ENCODE measurements at regions not wholly inside any gene's neighbourhood (a gene's known extent, or its start where the extent isn't known, plus 50 kb on each side); places are given as distances from the start of the nearest gene placed in this dataset.

DNA sequence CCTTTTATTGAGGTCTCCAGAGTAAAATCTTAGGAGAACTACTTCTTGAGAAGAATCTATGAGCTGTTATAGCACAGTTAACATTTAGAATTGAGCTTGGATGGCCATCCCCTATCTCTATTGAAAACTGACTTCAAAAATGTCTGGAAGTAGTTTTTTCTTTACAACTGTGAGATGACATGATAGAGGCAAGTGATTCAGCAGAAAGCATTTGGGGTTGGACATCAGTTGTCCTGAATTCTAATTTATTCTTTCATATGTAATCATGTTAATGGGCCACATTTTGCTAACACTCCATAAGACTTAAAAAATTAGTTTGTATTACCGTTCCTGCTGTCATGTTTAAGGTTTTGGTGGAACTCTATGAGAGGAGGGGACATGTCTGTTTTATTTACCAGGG, 237.0 kb upstream of the SLC14A2 start:
- no peak for DNase-seq (ENCODE audit: low read depth)

DNA sequence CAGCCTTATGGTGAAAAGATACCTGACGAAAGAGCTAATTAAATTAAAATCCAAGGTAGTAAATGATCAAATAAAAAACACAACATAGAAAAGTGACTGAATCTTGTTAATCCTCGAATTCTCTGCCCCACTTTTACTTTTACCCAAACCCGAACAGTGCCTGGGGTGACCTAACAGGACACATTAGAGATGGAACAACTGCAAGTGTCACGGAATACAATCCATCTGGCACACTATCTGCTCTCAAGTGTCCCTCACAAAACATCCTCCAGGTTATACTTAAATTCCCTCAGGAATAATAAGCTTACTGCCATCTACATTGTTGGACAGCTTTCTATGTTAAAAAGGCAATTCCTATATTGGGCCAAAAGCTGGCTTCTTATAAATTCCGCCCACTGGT, 236.3 kb upstream of the SLC14A2 start:
- no peak for DNase-seq (ENCODE audit: low read depth)

DNA sequence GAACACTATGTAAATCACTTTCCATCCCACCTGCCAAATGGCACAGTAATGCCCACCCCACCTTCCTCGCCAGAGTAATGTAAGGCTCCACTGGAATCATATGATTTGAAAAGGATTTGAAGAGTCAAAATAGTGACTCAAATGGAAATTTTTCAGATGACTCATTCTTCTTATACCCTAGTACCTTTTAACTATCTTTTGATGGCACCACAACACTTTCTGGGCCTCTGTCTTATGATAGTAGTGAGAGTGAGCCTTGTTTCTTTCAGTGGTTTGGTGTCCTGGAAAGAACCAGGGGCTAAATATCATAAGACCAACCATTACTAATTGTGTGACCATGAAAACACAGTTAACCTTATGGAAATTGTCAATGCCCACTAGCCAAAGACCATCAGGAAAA, 235.4 kb upstream of the SLC14A2 start:
- DNase-seq (ENCODE audit: low read depth): peak; percentile 56

DNA sequence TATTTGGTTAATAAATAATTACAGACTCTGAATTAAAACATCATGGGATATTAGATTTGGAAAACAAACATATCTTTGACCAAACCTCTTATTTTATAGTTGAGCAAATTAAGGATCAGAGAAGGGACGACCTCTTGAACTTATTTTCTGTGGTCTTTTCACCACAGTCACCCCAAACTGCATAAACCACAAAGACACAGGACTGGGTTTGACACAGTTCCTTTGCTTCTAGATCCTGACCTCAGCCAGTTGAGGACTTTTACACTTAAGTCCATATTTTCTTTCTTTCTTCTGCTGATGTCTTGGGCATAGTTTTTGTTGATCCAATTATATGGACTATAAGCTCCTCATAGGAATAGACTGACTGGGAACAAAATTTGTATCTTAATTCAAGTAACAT, 234.0 kb upstream of the SLC14A2 start:
- DNase-seq (ENCODE audit: low read depth): no peak

DNA sequence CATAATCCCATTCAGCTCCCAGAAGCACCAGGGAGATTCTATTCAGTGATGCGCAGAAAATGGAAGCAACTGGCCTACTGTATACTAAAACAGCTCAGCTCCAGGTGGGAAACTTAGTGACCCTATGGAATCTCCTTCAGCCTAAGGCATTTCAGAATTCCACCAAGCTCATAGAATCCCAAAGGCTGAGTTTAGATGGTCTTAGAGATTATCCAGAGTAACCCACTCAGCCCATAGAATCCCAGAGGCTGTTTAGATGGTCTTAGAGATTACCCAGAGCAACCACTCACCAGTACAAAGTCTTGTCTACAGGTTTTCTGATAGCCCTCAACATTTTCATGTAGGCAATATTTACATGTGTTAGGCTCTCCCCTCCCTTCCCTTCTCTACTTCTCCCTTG, 232.0 kb upstream of the SLC14A2 start:
- DNase-seq (ENCODE audit: low read depth): no peak

DNA sequence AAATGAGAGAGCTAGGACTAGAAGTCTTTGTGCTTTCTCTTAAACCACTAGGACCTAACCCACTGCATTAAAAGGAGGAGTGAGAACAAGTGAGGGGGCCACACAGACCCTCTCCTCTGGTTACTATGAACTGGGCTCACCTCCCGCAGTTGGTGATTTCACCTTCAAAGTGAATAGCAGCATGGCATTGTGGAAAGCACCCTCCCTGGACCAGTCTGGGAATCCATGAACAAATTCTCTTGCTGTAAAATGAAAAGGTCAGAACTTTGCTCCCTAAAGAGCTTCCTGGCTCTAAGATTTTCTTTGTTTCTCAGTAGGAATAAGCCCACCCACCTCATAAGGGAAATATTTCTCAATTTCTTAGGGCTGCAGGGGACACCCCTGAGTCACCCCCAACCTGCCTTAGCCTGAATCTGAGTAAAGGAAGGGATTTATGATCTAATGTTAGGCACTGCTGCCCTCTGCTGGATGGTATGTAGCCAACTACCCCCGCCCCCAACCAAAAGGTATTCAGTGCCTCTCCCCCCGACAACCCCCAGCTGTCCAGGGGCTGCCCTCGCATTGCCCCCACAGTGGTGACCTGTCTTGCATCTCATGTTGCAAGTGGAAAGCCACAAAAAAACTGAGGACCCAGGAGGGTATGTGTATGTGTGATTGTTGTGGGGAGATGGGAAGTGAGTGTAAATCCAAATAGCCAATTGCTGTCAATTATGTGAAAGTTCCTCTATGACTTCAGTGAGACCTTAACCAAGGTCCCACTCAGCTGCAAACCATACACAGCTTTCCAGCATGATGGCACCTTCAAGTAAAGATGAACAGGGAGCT, 230.9 kb upstream of the SLC14A2 start:
- DNase-seq (ENCODE audit: low read depth): peak; percentile 60

DNA sequence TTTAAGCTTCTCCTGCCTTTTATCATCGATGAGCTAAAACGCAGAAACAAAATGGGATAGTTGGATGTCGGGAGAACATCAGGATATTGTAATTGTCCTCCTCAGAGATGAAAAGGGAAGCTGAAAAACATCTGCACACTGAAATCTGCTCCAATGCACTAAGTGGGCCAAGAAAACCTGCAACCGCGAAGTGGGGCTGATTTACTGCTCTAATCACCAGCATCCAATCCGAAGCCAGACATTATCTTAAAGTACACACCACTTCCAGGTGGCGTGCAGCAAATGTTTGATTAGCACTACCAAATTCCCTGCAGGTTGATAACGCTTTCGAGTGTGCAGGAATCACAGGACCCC, 230.3 kb upstream of the SLC14A2 start:
- no peak for DNase-seq (ENCODE audit: low read depth)

DNA sequence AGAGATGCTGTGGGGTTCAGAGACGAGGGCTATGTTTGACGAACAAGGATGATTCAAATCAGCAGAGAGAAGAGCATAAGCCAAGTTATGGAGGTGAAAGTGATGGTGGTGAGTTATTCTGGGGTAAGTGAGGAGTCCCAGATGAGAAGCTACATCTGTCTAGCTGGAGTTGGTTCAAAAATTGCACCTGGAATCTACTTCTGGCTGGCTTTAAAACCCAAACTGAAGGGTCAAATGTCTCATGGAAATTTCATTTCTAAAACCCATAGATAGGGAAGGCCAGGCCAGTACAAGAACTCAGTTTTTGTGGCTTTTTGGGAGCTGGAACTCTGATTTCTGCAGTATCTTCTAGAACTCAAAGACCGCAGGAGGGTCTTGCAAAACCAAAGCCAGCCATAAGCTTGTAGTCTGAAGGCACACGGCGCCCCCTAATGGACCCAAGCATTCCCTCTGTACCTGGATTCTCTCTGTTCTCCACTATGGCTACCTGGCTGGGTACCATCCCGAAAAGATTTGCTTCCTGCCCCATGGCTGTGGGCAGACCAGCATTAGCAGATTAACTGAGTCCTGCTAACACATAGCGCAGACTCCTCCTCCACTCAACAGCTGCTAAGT, 229.1 kb upstream of the SLC14A2 start:
- peak; percentile 38 for DNase-seq (ENCODE audit: low read depth)

DNA sequence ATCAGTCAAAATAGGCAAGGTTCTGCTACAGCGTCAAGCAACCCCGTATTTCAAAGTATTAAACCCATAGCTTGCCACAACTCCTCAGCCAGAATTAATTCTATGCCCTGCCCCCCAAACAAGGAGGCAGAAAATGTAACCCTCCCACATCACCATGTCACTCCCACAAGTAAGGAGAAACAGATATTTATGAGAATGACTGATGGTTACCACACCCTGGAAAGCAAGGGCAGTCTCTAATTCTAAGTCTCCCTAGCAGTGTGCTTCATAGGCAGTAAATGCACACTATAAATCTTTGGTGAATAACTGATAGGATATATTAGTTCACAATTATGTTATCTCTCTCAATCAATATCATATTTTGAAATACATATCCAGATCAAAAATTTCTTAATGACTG, 228.0 kb upstream of the SLC14A2 start:
- DNase-seq (ENCODE audit: low read depth): no peak

DNA sequence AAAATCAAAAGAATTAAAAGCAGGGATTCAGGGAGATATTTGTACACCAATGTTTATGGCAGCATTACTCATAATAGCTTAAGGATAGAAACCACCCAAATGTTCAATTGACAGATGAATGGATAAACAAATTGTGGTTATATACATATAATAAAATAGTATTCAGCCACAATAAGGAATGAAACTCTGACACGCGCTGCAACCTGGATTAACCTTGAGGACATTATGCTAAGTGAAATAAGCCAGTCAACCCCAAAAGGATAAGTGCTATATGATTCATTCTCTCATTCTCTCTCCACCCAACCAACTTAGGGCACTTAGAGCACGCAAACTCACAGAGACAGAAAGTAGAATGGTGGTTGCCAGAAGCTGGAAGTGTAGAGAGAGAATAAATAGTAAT, 216.8 kb upstream of the SLC14A2 start:
- peak; percentile 66 for DNase-seq (ENCODE audit: low read depth)

DNA sequence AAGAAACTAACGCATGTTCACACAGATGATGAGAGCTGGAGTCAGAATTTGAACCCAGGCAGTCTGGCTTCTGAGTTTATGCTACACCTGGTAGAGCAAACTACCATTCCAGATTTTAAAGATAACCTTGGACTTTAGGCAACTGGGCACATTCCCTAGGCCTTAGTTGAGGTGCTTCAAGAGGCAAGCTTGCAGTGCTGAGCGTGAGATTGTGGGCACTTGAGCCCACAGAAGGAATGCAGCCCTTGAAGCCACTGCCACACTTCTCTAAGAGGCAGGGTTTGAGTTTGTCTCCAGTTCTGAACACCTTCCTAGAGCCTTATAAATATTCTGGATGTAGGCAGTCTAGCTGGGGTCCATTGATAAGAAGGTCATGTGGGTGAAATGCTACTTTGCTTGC, 216.1 kb upstream of the SLC14A2 start:
- no peak for DNase-seq (ENCODE audit: low read depth)

DNA sequence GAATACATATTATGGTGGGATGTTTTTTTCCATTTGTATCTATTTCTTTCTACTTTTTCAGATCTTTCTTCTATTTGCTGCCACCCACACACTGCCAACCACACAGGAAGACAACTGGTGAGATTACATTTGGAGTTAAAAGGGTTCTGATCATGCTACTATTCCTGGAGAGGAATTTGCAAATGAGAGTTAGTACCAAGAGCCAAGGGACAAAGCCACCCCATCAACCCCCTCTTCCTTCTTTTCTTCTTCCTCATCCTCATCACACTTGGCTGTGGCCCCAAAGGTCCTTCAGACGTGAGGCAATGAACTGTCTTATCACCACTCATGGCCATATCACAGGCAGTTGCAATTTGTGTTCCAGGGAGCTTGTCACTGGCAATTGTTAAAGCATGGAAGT, 215.6 kb upstream of the SLC14A2 start:
- DNase-seq (ENCODE audit: low read depth): no peak

DNA sequence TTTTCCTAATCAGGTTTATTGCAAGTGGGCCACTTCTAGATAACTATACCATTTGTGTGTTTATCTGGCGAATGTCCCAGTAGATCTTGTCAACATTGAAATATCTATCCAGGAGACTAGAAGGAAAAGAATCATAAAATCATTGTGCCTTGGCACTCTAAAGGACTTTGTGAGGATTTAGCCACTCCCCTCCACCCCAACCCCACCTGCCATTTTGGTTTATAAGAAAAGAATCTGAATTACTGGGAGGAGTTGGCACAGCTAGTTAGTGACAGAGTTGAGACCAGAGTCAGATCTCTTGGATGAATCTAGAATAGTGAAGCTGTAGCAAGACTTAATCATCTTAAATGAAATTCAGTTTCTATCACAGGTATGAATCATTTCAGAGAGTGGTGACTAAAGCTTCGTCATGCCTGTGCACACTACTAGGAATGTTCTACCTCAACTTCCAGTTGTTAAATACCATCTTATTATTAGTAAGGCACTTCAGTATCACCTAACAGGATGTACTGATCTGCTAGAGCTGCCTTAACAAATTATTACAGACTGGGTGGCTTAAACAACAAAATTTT, 212.7 kb upstream of the SLC14A2 start:
- peak; percentile 87 for DNase-seq (ENCODE audit: low read depth)

DNA sequence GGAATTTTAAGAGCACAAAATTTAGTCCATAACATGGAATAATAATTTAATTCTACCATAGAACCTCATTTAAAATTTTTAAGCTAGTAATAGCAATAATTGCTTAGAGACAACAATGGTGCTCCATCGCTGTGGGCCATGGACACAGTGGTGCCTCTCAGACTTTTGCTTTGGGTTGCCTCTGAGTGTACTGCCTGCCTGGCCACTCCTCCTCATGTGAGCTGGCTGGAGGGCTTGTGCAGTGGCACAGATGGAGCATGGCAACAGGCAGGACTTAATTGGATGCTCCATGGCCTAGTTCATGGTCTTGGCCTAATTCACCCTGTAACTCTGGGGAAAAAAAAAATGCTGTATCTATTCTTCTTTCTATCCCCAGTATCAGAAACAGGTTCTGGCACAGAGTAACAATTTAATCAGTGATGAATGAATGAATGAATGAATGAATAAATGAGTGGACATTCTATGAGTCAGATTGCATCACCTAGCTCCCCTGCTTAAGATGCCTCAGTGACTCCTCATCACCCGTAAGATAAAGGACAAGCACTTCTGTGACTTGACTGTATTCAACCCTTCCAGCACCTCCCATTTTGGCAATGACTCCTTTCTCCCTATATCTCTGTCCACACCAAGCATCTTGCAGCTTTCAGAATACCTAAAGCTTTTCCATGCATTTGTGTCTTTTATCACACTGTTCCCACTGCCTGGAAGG, 211.8 kb upstream of the SLC14A2 start:
- DNase-seq (ENCODE audit: low read depth): no peak

DNA sequence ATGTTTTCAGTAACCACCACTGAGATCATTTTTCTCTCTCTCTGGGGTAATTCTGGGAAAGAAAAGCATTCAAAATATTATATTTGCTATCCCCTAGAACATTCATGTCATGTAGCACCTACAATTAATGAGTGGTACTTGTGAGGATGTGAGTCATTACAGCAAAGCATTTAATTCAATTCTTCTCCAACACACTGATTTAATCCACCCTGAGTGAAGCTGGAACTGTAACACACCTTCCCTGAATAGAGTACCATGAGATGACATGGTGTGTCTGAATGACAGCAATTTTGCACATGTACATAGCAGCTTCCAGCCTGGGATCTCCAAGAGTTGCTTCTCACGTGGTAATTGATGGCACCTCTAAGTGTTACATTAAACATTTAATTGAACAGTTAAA, 207.1 kb upstream of the SLC14A2 start:
- DNase-seq (ENCODE audit: low read depth): no peak

DNA sequence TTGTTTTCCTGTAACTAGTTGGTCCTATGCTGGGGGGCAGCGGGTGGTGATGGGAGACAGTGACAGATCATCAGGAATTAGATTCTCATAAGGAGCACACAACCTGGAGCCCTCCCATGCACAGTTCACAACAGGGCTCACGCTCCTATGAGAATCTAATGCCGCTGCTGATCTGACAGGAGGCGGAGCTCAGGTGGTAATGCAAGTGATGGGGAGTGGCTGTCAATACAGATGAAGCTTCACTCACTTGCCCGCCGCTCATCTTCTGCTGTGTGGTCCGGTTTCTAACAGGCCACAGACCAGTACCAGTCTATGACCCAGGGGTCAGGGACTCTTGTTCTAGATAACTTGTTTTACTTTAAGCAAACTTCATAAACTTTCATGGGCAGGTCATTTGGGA, 205.3 kb upstream of the SLC14A2 start:
- DNase-seq (ENCODE audit: low read depth): no peak

DNA sequence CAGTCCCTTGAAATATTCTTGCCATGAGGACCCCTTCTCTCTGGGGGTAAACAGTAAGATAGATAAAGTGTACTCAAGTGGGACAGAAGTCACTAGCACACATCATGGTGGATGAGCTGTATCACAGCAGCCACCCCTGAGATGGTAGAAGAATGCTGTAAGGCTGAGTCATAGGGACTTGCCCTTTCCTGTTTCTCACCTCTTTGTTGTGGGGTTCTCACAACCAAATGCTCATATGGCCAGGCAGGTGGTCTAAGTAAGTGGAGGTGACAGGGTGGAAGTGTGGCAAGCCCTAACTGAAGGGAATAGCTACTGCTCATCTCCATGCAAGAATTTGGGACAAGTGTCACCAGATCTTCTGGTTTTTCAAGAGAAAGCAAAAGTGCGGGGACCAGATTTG, 202.7 kb upstream of the SLC14A2 start:
- peak; percentile 39 for DNase-seq (ENCODE audit: low read depth)

DNA sequence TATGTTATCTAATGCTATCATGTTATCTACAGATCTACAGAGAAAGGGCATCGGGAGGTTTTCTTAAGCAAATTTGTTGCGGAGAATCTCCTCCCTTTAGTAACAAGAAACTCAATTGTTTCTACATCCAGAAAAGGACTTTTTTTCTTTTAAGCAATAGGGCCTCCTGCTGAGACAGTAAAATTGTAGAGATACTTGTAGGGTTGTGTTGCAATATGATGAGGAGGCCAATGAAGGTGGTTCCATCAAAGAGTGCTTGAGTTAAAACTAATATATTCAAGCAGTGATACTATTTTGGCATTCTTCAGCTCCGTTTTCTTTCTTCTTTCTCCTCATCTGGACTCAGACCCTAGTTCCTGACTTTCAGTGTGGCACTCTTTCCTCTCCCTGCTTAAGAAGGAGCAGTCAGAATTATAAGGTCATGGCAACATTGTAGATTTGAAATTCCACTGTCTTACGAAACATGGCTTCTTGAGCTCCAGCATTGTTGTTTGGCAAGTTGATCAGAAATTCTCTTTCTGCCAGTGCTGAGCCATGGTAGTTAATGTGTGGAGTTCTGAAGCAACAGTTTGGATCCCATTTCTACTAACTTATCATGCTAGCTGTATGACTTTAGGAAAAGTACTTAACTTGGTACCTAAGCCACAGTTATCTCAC, 202.0 kb upstream of the SLC14A2 start:
- no peak for DNase-seq (ENCODE audit: low read depth)

DNA sequence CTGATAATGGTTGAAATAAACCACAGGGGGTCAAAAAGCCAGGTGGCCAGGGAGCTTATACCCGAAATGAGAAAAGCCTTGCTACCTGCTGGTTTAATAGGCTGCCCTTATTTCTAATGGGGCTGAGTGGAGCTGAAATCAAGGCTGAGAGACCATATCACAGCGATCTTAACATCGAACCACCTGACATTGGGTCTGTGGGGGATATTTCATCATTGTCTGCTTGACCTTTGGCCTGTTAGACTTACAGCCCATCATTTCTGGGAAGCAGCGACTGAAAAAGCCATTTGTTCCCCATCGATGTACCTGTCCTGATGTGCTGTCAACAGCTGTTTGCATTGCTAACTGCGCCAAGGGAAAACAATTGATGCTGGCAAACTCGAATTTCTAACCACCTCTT, 199.7 kb upstream of the SLC14A2 start:
- DNase-seq (ENCODE audit: low read depth): no peak

DNA sequence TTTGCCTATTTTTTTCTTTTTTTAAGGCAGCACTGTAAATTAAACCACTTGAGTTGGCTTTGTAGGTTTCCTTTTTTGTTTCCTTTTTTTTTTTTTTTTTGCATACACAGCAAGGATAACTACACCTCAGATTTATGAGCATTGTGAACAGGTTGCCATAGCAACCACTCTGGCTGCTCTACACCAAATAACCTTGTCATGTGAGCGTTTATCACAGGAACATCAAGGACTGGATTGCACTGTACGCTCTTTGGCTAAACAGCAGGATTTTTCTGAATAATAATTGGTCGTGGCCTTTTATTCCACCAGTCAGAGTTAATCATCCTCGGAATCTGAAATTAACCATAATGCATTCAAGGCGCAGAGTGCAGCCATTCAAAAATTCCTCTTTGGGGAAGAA, 199.1 kb upstream of the SLC14A2 start:
- DNase-seq (ENCODE audit: low read depth): peak; percentile 64

DNA sequence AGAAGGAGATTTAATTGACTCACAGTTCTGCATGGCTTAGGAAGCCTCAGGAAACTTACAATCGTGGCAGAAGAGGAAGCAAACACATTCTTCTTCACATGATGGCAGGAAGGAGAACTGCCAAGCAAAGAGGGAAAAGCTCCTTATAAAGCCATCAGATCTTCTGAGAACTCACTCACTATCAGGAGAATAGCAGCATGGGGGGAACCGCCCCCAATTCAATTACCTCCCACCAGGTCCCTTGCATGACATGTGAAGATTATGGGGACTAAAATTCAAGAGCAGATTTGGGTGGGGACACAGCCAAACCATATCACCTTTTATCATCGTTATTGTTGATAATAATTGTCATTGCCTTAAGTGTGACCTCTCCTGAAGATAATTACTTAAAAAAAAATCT, 197.9 kb upstream of the SLC14A2 start:
- DNase-seq (ENCODE audit: low read depth): no peak

DNA sequence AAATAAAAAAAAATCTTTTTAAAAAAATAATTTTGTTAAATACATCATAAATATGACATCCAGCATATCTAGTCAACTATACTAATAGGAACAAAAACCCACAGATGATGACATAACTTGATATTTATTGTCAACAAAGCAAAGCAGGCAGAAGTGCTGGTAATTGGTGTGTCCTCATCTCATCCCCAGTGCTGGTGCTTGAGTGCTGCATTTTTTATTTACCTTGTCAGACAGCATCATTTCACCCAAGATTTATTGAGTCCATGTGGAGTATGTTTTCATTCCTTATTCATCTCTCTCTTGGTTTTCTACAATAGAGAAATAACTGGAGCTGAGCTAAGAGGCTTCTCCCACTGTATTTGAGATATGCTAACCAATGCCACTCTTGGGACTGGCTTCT, 191.6 kb upstream of the SLC14A2 start:
- no peak for DNase-seq (ENCODE audit: low read depth)
